ENCODE measurements at regions not wholly inside any gene's neighbourhood (a gene's known extent, or its start where the extent isn't known, plus 50 kb on each side); places are given as distances from the start of the nearest gene placed in this dataset.

GRCh38 chr12:65663648-65664047 lies 160.6 kb upstream of the HMGA2 start:
- TF ChIP-seq, protein P1, sequence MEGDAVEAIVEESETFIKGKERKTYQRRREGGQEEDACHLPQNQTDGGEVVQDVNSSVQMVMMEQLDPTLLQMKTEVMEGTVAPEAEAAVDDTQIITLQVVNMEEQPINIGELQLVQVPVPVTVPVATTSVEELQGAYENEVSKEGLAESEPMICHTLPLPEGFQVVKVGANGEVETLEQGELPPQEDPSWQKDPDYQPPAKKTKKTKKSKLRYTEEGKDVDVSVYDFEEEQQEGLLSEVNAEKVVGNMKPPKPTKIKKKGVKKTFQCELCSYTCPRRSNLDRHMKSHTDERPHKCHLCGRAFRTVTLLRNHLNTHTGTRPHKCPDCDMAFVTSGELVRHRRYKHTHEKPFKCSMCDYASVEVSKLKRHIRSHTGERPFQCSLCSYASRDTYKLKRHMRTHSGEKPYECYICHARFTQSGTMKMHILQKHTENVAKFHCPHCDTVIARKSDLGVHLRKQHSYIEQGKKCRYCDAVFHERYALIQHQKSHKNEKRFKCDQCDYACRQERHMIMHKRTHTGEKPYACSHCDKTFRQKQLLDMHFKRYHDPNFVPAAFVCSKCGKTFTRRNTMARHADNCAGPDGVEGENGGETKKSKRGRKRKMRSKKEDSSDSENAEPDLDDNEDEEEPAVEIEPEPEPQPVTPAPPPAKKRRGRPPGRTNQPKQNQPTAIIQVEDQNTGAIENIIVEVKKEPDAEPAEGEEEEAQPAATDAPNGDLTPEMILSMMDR (conservative IDR thresholded peaks at IDR 0.05) = no peak
- no peak for TF ChIP-seq EZH2 (IDR thresholded peaks at IDR 0.05; ENCODE audit: low read depth)

Measured in PC-9 (cell line).